ENCODE measurements at regions not wholly inside any gene's neighbourhood (a gene's known extent, or its start where the extent isn't known, plus 50 kb on each side); places are given as distances from the start of the nearest gene placed in this dataset.
"Not testable (repeated sequence)": the region's sequence is repeated elsewhere in the genome, so short reads cannot be mapped to it uniquely, and the experiment has no call there.

- Histone ChIP-seq H3K9me3 (ENCODE audit: low read depth) (no peaks in the 10 kb centered on the region), H3K9ac (no peak overlapping the region), H3K4me1 (peaks cover 20% of the 10 kb centered on the region), H3F3A (ENCODE audit: low read depth) (no peaks in the 10 kb centered on the region), H3K27ac (no peak overlapping the region), H3K27me3 (no peaks in the 10 kb centered on the region), H3K79me2 (ENCODE audit: low read depth) (no peaks in the 10 kb centered on the region), H3K4me3 (no peak overlapping the region), H3K4me2 (no peak overlapping the region), H3K36me3 (no peaks in the 10 kb centered on the region), H2AFZ (replicated peaks) (no peak overlapping the region), H4K20me1 (ENCODE audit: low read depth) (no peaks in the 10 kb centered on the region)
- no peak for DNase-seq (ENCODE audit: low spot score)
- no peak overlapping the region for H3K27ac Mint-ChIP-seq
- H3K4me1 Mint-ChIP-seq, result peaks cover 23% of the 10 kb centered on the region
- no peaks in the 10 kb centered on the region for H3K36me3 Mint-ChIP-seq
- TF ChIP-seq EZH2 (IDR thresholded peaks at IDR 0.05) (no peak), CTCF (IDR thresholded peaks at IDR 0.05) (no peak), EZH2phosphoT487 (IDR thresholded peaks at IDR 0.05) (no peak)
- peaks cover 16% of the 10 kb centered on the region for H3K27me3 Mint-ChIP-seq (ENCODE audit: insufficient read depth, low read depth)
- H3K9me3 Mint-ChIP-seq, result peaks cover 2% of the 10 kb centered on the region
- no peak overlapping the region for H3K4me3 Mint-ChIP-seq
Measured at GRCh38 chr12:131213896-131214442, 260.3 kb downstream of the ADGRD1 start.

GRCh38 chr12:131214936-131215335, 261.2 kb downstream of the ADGRD1 start:
- DNase-seq (ENCODE audit: low spot score); H3K9ac ChIP-seq; H3K4me3 Mint-ChIP-seq; H3F3A ChIP-seq (ENCODE audit: low read depth); H3K36me3 Mint-ChIP-seq; H3K36me3 ChIP-seq; H3K9me3 ChIP-seq (ENCODE audit: low read depth); H3K9me3 Mint-ChIP-seq; H2AFZ ChIP-seq (replicated peaks); H3K4me3 ChIP-seq; H3K4me2 ChIP-seq; H3K27me3 ChIP-seq; H3K79me2 ChIP-seq (ENCODE audit: low read depth); H3K27ac ChIP-seq; H4K20me1 ChIP-seq (ENCODE audit: low read depth); H3K27ac Mint-ChIP-seq: not testable (repeated sequence)
- Mint-ChIP-seq H3K4me1 (peaks cover 24% of the 10 kb centered on the region), H3K27me3 (ENCODE audit: insufficient read depth, low read depth) (peaks cover 14% of the 10 kb centered on the region)
- peaks cover 21% of the 10 kb centered on the region for H3K4me1 ChIP-seq

- not testable (repeated sequence) for H3K9ac ChIP-seq; H3K27me3 ChIP-seq; H2AFZ ChIP-seq (replicated peaks); H3F3A ChIP-seq (ENCODE audit: low read depth); H3K27ac Mint-ChIP-seq; H3K36me3 ChIP-seq; H3K27ac ChIP-seq; DNase-seq (ENCODE audit: low spot score); H3K4me3 Mint-ChIP-seq; H3K4me3 ChIP-seq; H3K9me3 ChIP-seq (ENCODE audit: low read depth); H3K79me2 ChIP-seq (ENCODE audit: low read depth); H3K36me3 Mint-ChIP-seq; H4K20me1 ChIP-seq (ENCODE audit: low read depth); H3K4me2 ChIP-seq; H3K9me3 Mint-ChIP-seq
- H3K4me1 ChIP-seq, result peaks cover 24% of the 10 kb centered on the region
- peaks cover 14% of the 10 kb centered on the region for H3K27me3 Mint-ChIP-seq (ENCODE audit: insufficient read depth, low read depth)
- H3K4me1 Mint-ChIP-seq, result peaks cover 32% of the 10 kb centered on the region
Measured at GRCh38 chr12:131216587-131216986, 262.9 kb downstream of the ADGRD1 start.

DNA sequence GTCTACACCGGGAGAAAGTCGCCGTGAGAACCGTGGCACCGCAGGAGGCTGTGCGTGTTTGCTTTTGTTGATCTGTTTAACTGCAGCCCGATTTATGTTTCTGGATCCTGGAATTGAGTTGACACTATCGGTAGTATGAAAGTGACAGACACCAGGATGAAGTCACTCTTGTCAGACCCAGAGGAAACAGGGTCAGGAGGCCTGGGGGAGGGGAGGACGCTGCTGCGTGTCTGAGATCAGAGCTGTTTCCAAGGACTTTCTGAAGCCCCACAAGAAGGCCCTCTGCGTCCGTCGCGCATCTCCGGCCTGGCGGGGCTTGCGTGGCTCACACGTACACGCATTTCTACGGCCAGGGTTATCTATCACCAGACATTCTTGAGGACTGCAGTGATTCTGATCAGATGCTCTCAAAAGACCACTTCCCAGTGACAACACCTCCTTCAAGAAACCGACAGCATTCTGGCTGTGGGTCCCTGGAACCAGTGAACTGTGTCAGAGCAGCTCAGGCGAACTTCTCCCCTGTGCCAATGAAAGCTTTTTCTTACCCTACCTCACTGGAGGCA, 263.4 kb downstream of the ADGRD1 start:
- no peak overlapping the region for H3K27ac ChIP-seq
- H3K4me1 Mint-ChIP-seq, result peaks cover 35% of the 10 kb centered on the region
- H3K4me3 Mint-ChIP-seq, result peak overlapping the region; percentile 66

More for the DNA sequence above, 263.4 kb downstream of the ADGRD1 start:
- no peak for TF ChIP-seq EZH2 (IDR thresholded peaks at IDR 0.05)
- no peak for TF ChIP-seq CTCF (IDR thresholded peaks at IDR 0.05)
- no peak for TF ChIP-seq EZH2phosphoT487 (IDR thresholded peaks at IDR 0.05)
- Histone ChIP-seq H3K27me3 (no peaks in the 10 kb centered on the region), H3F3A (ENCODE audit: low read depth) (peaks cover 7% of the 10 kb centered on the region), H3K4me2 (no peak overlapping the region), H3K4me1 (peaks cover 30% of the 10 kb centered on the region), H3K36me3 (no peaks in the 10 kb centered on the region), H4K20me1 (ENCODE audit: low read depth) (no peaks in the 10 kb centered on the region), H3K9me3 (ENCODE audit: low read depth) (no peaks in the 10 kb centered on the region), H3K4me3 (no peak overlapping the region), H2AFZ (replicated peaks) (no peak overlapping the region), H3K9ac (no peak overlapping the region), H3K79me2 (ENCODE audit: low read depth) (no peaks in the 10 kb centered on the region)
- H3K36me3 Mint-ChIP-seq, result no peaks in the 10 kb centered on the region
- H3K9me3 Mint-ChIP-seq, result peaks cover 2% of the 10 kb centered on the region
- peaks cover 15% of the 10 kb centered on the region for H3K27me3 Mint-ChIP-seq (ENCODE audit: insufficient read depth, low read depth)
- DNase-seq (ENCODE audit: low spot score), result no peak
- H3K27ac Mint-ChIP-seq, result peak overlapping the region; percentile 78
